Skin epidermis (tissue), 12 donors: ENCODE measurements at regions not wholly inside any gene's neighbourhood (a gene's known extent, or its start where the extent isn't known, plus 50 kb on each side); places are given as distances from the start of the nearest gene placed in this dataset.

Source experiments
- H3K27ac ChIP-seq, 21 experiments: fragments of 200-600 bp; sonication (generic) in 11 of 21; one replicate each; pipeline ENCODE4 v1.5.0; 2020; ENCODE audit warnings: mild to moderate bottlenecking in 3 of 21, inconsistent platforms in 2 of 21, moderate library complexity in 2 of 21
- H3K4me3 ChIP-seq, 7 experiments: fragments of 200-600 bp; sonication (generic) in 2 of 7; one replicate each; pipeline ENCODE4 v1.5.0; 2020; ENCODE audit warnings: inconsistent platforms in 2 of 7, mild to moderate bottlenecking in 2 of 7, moderate library complexity in 1 of 7

GRCh38 chr5:158032246-158032645 lies 173.3 kb upstream of the CLINT1 start:
- no peak overlapping the region for H3K4me3 ChIP-seq
- no peak overlapping the region for H3K27ac ChIP-seq

GRCh38 chr5:158027806-158028775 lies 169.1 kb upstream of the CLINT1 start:
- H3K27ac ChIP-seq, result peak overlapping the region in 10 of 21 experiments; percentile 5 to 75 (median 38)
- no peak overlapping the region for H3K4me3 ChIP-seq

- no peak overlapping the region for H3K4me3 ChIP-seq
- peak overlapping the region in 6 of 21 experiments; percentile 1 to 70 (median 55) for H3K27ac ChIP-seq
These were observed 167.5 kb upstream of the CLINT1 start for GRCh38 chr5:158026304-158027031.

- no peak overlapping the region for H3K27ac ChIP-seq
- no peak overlapping the region for H3K4me3 ChIP-seq
These were observed 164.3 kb upstream of the CLINT1 start for GRCh38 chr5:158023266-158023665.

- Histone ChIP-seq H3K27ac (no peak overlapping the region), H3K4me3 (no peak overlapping the region)
These were observed 163.9 kb upstream of the CLINT1 start for GRCh38 chr5:158022837-158023236.

- H3K27ac ChIP-seq, result no peak overlapping the region
- no peak overlapping the region for H3K4me3 ChIP-seq
These were observed 163.4 kb upstream of the CLINT1 start for GRCh38 chr5:158022393-158022792.

- Histone ChIP-seq H3K4me3 (no peak overlapping the region), H3K27ac (no peak overlapping the region)
These were observed 161.8 kb upstream of the CLINT1 start for GRCh38 chr5:158020555-158021418.

GRCh38 chr5:158017469-158017868 lies 158.5 kb upstream of the CLINT1 start:
- no peak overlapping the region for H3K27ac ChIP-seq
- no peak overlapping the region for H3K4me3 ChIP-seq

- H3K27ac ChIP-seq, result no peak overlapping the region
- no peak overlapping the region for H3K4me3 ChIP-seq
These were observed 155.4 kb upstream of the CLINT1 start for GRCh38 chr5:158014372-158014771.

GRCh38 chr5:158013939-158014338 lies 155.0 kb upstream of the CLINT1 start:
- Histone ChIP-seq H3K27ac (no peak overlapping the region), H3K4me3 (no peak overlapping the region)

GRCh38 chr5:158013303-158013702 lies 154.4 kb upstream of the CLINT1 start:
- no peak overlapping the region for H3K4me3 ChIP-seq
- no peak overlapping the region for H3K27ac ChIP-seq

- no peak overlapping the region for H3K4me3 ChIP-seq
These were observed 152.5 kb upstream of the CLINT1 start for GRCh38 chr5:158011422-158011821.

GRCh38 chr5:158010831-158011230 lies 151.9 kb upstream of the CLINT1 start:
- H3K4me3 ChIP-seq, result no peak overlapping the region
- no peak overlapping the region for H3K27ac ChIP-seq

More at GRCh38 chr5:158011422-158011821, 152.5 kb upstream of the CLINT1 start:
- no peak overlapping the region for H3K27ac ChIP-seq

GRCh38 chr5:158007336-158007735 lies 148.4 kb upstream of the CLINT1 start:
- Histone ChIP-seq H3K27ac (no peak overlapping the region), H3K4me3 (no peak overlapping the region)

- no peak overlapping the region for H3K27ac ChIP-seq
- H3K4me3 ChIP-seq, result no peak overlapping the region
These were observed 140.8 kb upstream of the CLINT1 start for GRCh38 chr5:157999696-158000095.

GRCh38 chr5:157997991-157998504 lies 139.1 kb upstream of the CLINT1 start:
- Histone ChIP-seq H3K27ac (no peak overlapping the region), H3K4me3 (no peak overlapping the region)

GRCh38 chr5:157994906-157995519 lies 136.1 kb upstream of the CLINT1 start:
- Histone ChIP-seq H3K27ac (no peak overlapping the region), H3K4me3 (no peak overlapping the region)

- no peak overlapping the region for H3K4me3 ChIP-seq
- H3K27ac ChIP-seq, result no peak overlapping the region
These were observed 135.2 kb upstream of the CLINT1 start for GRCh38 chr5:157993986-157994691.

- Histone ChIP-seq H3K4me3 (no peak overlapping the region), H3K27ac (no peak overlapping the region)
These were observed 134.3 kb upstream of the CLINT1 start for GRCh38 chr5:157993201-157993600.
